A673 (cell line): ENCODE measurements at regions not wholly inside any gene's neighbourhood (a gene's known extent, or its start where the extent isn't known, plus 50 kb on each side); places are given as distances from the start of the nearest gene placed in this dataset.

Experiments
- CTCF ChIP-seq: fragments of 300-800, 200-600 bp; sonication (generic); conservative IDR thresholded peaks from 2 replicates; pipeline ENCODE4 v1.5.1; 2017; ENCODE audit warnings: low read depth, mild to moderate bottlenecking, antibody characterized with exemption, low read length, moderate library complexity, mixed read lengths
- EZH2 ChIP-seq: fragments of 200-600 bp; sonication (generic); IDR thresholded peaks from 2 replicates; pipeline ENCODE4 v1.6.1; 2017; ENCODE audit warnings: borderline replicate concordance, low read depth, mild to moderate bottlenecking, mixed read lengths, antibody characterized with exemption, low read length; ENCODE audit not compliant: poor library complexity, severe bottlenecking

GRCh38 chr19:31678421-31678820 is 329.2 kb upstream of the TSHZ3 start:
- TF ChIP-seq CTCF: no peak
- TF ChIP-seq EZH2: no peak
